SK-N-SH (cell line): ENCODE measurements at regions not wholly inside any gene's neighbourhood (a gene's known extent, or its start where the extent isn't known, plus 50 kb on each side); places are given as distances from the start of the nearest gene placed in this dataset.

Experiments used
- CTCF ChIA-PET: fragments of 300-600, 350-600 bp; formaldehyde crosslinking; extraction: SDS; loops from one replicate; lab custom pipeline; 2021; lab: Yijun Ruan, JAX
- POLR2A ChIA-PET: fragments of 350-600 bp; sonication (Branson Sonifier 250); formaldehyde crosslinking; extraction: SDS; loops from one replicate; lab custom pipeline; 2020; ENCODE audit warnings: antibody characterized with exemption, inconsistent platforms; lab: Yijun Ruan, JAX
- DNase-seq: peaks from one replicate; pipeline ENCODE4 v3.0.0; 2012
- H2AFZ ChIP-seq: fragments of 200-600 bp; sonication (generic); 2 replicates; pipeline ENCODE4 v1.8.1; 2016; ENCODE audit warnings: antibody characterized with exemption, mild to moderate bottlenecking, low read depth
- H3F3A ChIP-seq: fragments of 200-600 bp; sonication (generic); replicated peaks from 2 replicates; pipeline ENCODE3; 2016; ENCODE audit warnings: antibody characterized with exemption, mild to moderate bottlenecking; ENCODE audit not compliant: insufficient read depth
- H3K27ac ChIP-seq, 2 experiments: fragments of 200-500 bp in 1 of 2; fragments of 200-600 bp in 1 of 2; sonication (Bioruptor generic) in 1 of 2; sonication (generic), shearing (Covaris generic) in 1 of 2; 2 replicates each; pipeline versions ENCODE4 v1.5.1 to v1.6.1; 2014 to 2016; ENCODE audit warnings: low read depth in 2 of 2, inconsistent platforms in 1 of 2, low read length in 1 of 2, mild to moderate bottlenecking in 1 of 2, mixed read lengths in 1 of 2
- H3K27me3 ChIP-seq: fragments of 200-600 bp; sonication (generic), shearing (Covaris generic); 2 replicates; pipeline ENCODE4 v1.6.1; 2016; ENCODE audit warnings: mixed run types; ENCODE audit not compliant: insufficient read depth
- H3K36me3 ChIP-seq, 2 experiments: fragments of 200-500 bp in 1 of 2; fragments of 200-600 bp in 1 of 2; sonication (Bioruptor generic) in 1 of 2; sonication (generic) in 1 of 2; replicated peaks in 1 of 2; 2 replicates each; pipeline versions ENCODE3 to v1.5.1; 2014 to 2016; ENCODE audit warnings: low read length in 1 of 2, mild to moderate bottlenecking in 1 of 2; ENCODE audit not compliant: insufficient read depth in 2 of 2, control insufficient read depth in 1 of 2
- H3K4me1 ChIP-seq, 2 experiments: fragments of 200-500 bp in 1 of 2; fragments of 200-600 bp in 1 of 2; sonication (Bioruptor generic) in 1 of 2; sonication (generic), shearing (Covaris generic) in 1 of 2; 2 replicates each; pipeline versions ENCODE4 v1.5.1 to v1.6.1; 2014 to 2016; ENCODE audit warnings: low read depth in 1 of 2, low read length in 1 of 2, mixed run types in 1 of 2; ENCODE audit not compliant: insufficient read depth in 2 of 2, control insufficient read depth in 1 of 2
- H3K4me2 ChIP-seq: fragments of 200-600 bp; sonication (generic), shearing (Covaris generic); 2 replicates; pipeline ENCODE4 v1.6.1; 2017; ENCODE audit warnings: mixed run types
- H3K4me3 ChIP-seq, 2 experiments: fragments of 200-500 bp in 1 of 2; fragments of 200-600 bp in 1 of 2; sonication (Bioruptor generic) in 1 of 2; sonication (generic), shearing (Covaris generic) in 1 of 2; 2 replicates each; pipeline versions ENCODE4 v1.5.1 to v1.8.1; 2014 to 2016; ENCODE audit warnings: low read depth in 2 of 2, inconsistent platforms in 1 of 2, low read length in 1 of 2, mild to moderate bottlenecking in 1 of 2, mixed read lengths in 1 of 2, moderate library complexity in 1 of 2
- H3K79me2 ChIP-seq: fragments of 200-600 bp; sonication (generic); 2 replicates; pipeline ENCODE4 v1.8.1; 2017; ENCODE audit warnings: mild to moderate bottlenecking; ENCODE audit not compliant: insufficient read depth
- H3K9ac ChIP-seq: fragments of 200-600 bp; sonication (generic); 2 replicates; pipeline ENCODE4 v1.6.1; 2017; ENCODE audit warnings: mixed run types
- H3K9me2 ChIP-seq: fragments of 200-600 bp; sonication (generic); 2 replicates; pipeline ENCODE4 v1.6.1; 2017; ENCODE audit warnings: mixed run types
- H3K9me3 ChIP-seq: fragments of 200-600 bp; sonication (generic); 2 replicates; pipeline ENCODE4 v1.6.1; 2017; ENCODE audit warnings: mixed run types, mild to moderate bottlenecking, moderate library complexity
- H4K20me1 ChIP-seq: fragments of 200-600 bp; sonication (generic); 2 replicates; pipeline ENCODE4 v1.6.1; 2017; ENCODE audit warnings: mild to moderate bottlenecking, mixed run types; ENCODE audit not compliant: insufficient read depth
- CHD2 ChIP-seq: fragments of 150-350 bp; IDR thresholded peaks from 2 replicates; pipeline ENCODE4 v1.6.1; 2018; ENCODE audit warnings: low read length; ENCODE audit not compliant: partially characterized antibody
- ELF1 ChIP-seq: IDR thresholded peaks from 2 replicates; pipeline ENCODE4 v1.4.0; 2012
- EP300 ChIP-seq, 2 experiments: IDR thresholded peaks; 2 replicates each; pipeline versions ENCODE4 v1.4.0 to v1.6.1; 2012; ENCODE audit warnings: borderline replicate concordance in 1 of 2, low read depth in 1 of 2, low read length in 1 of 2
- EZH2phosphoT487 ChIP-seq: fragments of 200-600 bp; sonication (generic); IDR thresholded peaks from 2 replicates; pipeline ENCODE4 v1.6.1; 2017; ENCODE audit warnings: low read depth, mixed run types, mild to moderate bottlenecking, antibody characterized with exemption, moderate library complexity, borderline replicate concordance
- FOXJ3 ChIP-seq: sonication (generic); formaldehyde crosslinking; IDR thresholded peaks from 2 replicates; pipeline ENCODE4 v1.5.1; 2020; ENCODE audit warnings: mild to moderate bottlenecking, missing genetic modification reagents
- FOXM1 ChIP-seq: IDR thresholded peaks from 2 replicates; pipeline ENCODE4 v1.4.0; 2012; ENCODE audit warnings: low read depth, mild to moderate bottlenecking
- GABPA ChIP-seq: IDR thresholded peaks from 2 replicates; pipeline ENCODE4 v1.4.0; 2012; ENCODE audit warnings: low read depth, mild to moderate bottlenecking
- GATA2 ChIP-seq: sonication (generic); formaldehyde crosslinking; IDR thresholded peaks from 2 replicates; pipeline ENCODE4 v1.5.0; 2020; ENCODE audit warnings: mild to moderate bottlenecking, missing genetic modification reagents
- IRF3 ChIP-seq: fragments of 150-350 bp; IDR thresholded peaks from 2 replicates; pipeline ENCODE4 v1.6.1; 2016; ENCODE audit warnings: mild to moderate bottlenecking, low read depth, low read length
- JUND ChIP-seq: IDR thresholded peaks from 2 replicates; pipeline ENCODE4 v1.4.0; 2012
- MXI1 ChIP-seq: IDR thresholded peaks from 2 replicates; pipeline ENCODE4 v1.6.1; 2012; ENCODE audit warnings: mild to moderate bottlenecking, low read depth, low read length, improper control_type of control experiment
- NFIC ChIP-seq: IDR thresholded peaks from 2 replicates; pipeline ENCODE4 v1.4.0; 2012; ENCODE audit warnings: borderline replicate concordance
- NRF1 ChIP-seq: IDR thresholded peaks from 2 replicates; pipeline ENCODE4 v1.6.1; 2012; ENCODE audit warnings: low read depth, mild to moderate bottlenecking, low read length
- PBX3 ChIP-seq: IDR thresholded peaks from 2 replicates; pipeline ENCODE4; 2012
- RAD21 ChIP-seq: IDR thresholded peaks from 2 replicates; pipeline ENCODE4 v1.6.1; 2012; ENCODE audit warnings: mild to moderate bottlenecking, low read length
- RCOR1 ChIP-seq: fragments of 150-350 bp; IDR thresholded peaks from 2 replicates; pipeline ENCODE4 v1.6.1; 2017; ENCODE audit warnings: antibody characterized with exemption, low read length
- RFX5 ChIP-seq: IDR thresholded peaks from 2 replicates; pipeline ENCODE4 v1.6.1; 2012; ENCODE audit warnings: mild to moderate bottlenecking, improper control_type of control experiment, low read length
- SIN3A ChIP-seq: IDR thresholded peaks from 2 replicates; pipeline ENCODE4 v1.6.1; 2012; ENCODE audit warnings: low read depth, mild to moderate bottlenecking, low read length, moderate library complexity, borderline replicate concordance
- SMC3 ChIP-seq: IDR thresholded peaks from 2 replicates; pipeline ENCODE4 v1.6.1; 2012; ENCODE audit warnings: low read depth, low read length, improper control_type of control experiment
- TAF1 ChIP-seq: IDR thresholded peaks from 2 replicates; pipeline ENCODE4 v1.6.1; 2012; ENCODE audit warnings: low read depth, mild to moderate bottlenecking, low read length, moderate library complexity, borderline replicate concordance
- TCF12 ChIP-seq: IDR thresholded peaks from 2 replicates; pipeline ENCODE4 v1.4.0; 2012
- USF2 ChIP-seq: fragments of 150-350 bp; IDR thresholded peaks from 2 replicates; pipeline ENCODE4 v1.6.1; 2017; ENCODE audit warnings: antibody characterized with exemption, low read length, low read depth, borderline replicate concordance
- YY1 ChIP-seq: IDR thresholded peaks from 2 replicates; pipeline ENCODE4 v1.4.0; 2012; ENCODE audit warnings: low read depth, mild to moderate bottlenecking
- WGBS: methylation state at CpG from one replicate; pipeline ENCODE4 v1.1.6; 2017; ENCODE audit warnings: low lambda C conversion rate; 5-methylcytosine and 5-hydroxymethylcytosine counted together

GRCh38 chr10:84837877-84838276, 509.5 kb downstream of the CCSER2 start (continued):
- TF ChIP-seq EP300 (IDR thresholded peaks at IDR 0.05; ENCODE audit: borderline replicate concordance in 1 of 2, low read depth in 1 of 2, low read length in 1 of 2) (no peak), GATA2 (CRISPR knock-in tag) (no peak), FOXM1 (no peak), TCF12 (no peak)
- TF ChIP-seq, all 33 proteins: peak for 0

- no peaks in the 10 kb centered on the region for H3K27me3 ChIP-seq
- no peaks in the 10 kb centered on the region for H3K9me3 ChIP-seq
- no peak overlapping the region for H3K4me2 ChIP-seq
- H4K20me1 ChIP-seq: no peaks in the 10 kb centered on the region
- H3K9ac ChIP-seq: no peak overlapping the region
- H2AFZ ChIP-seq: no peak overlapping the region
- DNase-seq: no peak
- H3K79me2 ChIP-seq: no peaks in the 10 kb centered on the region
- no peaks in the 10 kb centered on the region for H3F3A ChIP-seq
- H3K4me3 ChIP-seq: no peak overlapping the region
- no peaks in the 10 kb centered on the region for H3K36me3 ChIP-seq
- H3K27ac ChIP-seq: no peak overlapping the region
- POLR2A ChIA-PET: no interaction called here
- CTCF ChIA-PET: no interaction called here
- TF ChIP-seq JUND (no peak), CHD2 (no peak), RAD21 (no peak), SMC3 (no peak), NRF1 (no peak), RFX5 (no peak), FOXJ3 (no peak), EZH2phosphoT487 (no peak), USF2 (no peak), YY1 (no peak), SIN3A (no peak), ELF1 (no peak), MXI1 (no peak), RCOR1 (no peak)
- no peaks in the 10 kb centered on the region for H3K9me2 ChIP-seq
- peaks cover 0 to 13% of the 10 kb centered on the region in 2 experiments; a peak in 1 of 4 replicates for H3K4me1 ChIP-seq
- 49% methylated on average over 6 of the region's 6 CpGs for WGBS
These were observed 510.5 kb downstream of the CCSER2 start for GRCh38 chr10:84838851-84839250.

- Histone ChIP-seq H3K4me1 (peaks cover 0 to 15% of the 10 kb centered on the region in 2 experiments; a peak in 1 of 4 replicates), H2AFZ (no peak overlapping the region), H3K4me2 (no peak overlapping the region), H3K9me2 (no peaks in the 10 kb centered on the region), H4K20me1 (no peaks in the 10 kb centered on the region)
- TF ChIP-seq RFX5: no peak
- no peak for TF ChIP-seq IRF3
- no peak for TF ChIP-seq GABPA
- TF ChIP-seq PBX3: no peak
- TF ChIP-seq TAF1: no peak
- TF ChIP-seq NFIC: no peak
- no peak for TF ChIP-seq SIN3A
- TF ChIP-seq SMC3: no peak
- TF ChIP-seq, all 33 proteins: peak for 0
- CTCF ChIA-PET: interaction anchor here (0.7 kb wide), 1 partner anchor 34 kb away, joined by 3 read pairs; no protein-coding TSS in a partner anchor
- Histone ChIP-seq H3K79me2 (no peaks in the 10 kb centered on the region), H3K36me3 (no peaks in the 10 kb centered on the region), H3K9me3 (no peaks in the 10 kb centered on the region), H3F3A (no peaks in the 10 kb centered on the region), H3K4me3 (no peak overlapping the region), H3K9ac (no peak overlapping the region), H3K27me3 (no peaks in the 10 kb centered on the region), H3K27ac (no peak overlapping the region)
- DNase-seq: no peak
- POLR2A ChIA-PET: no interaction called here
These were observed 514.2 kb downstream of the CCSER2 start for GRCh38 chr10:84842593-84842992.
